ENCODE measurements at regions not wholly inside any gene's neighbourhood (a gene's known extent, or its start where the extent isn't known, plus 50 kb on each side); places are given as distances from the start of the nearest gene placed in this dataset.

- TF ChIP-seq CTCF (IDR thresholded peaks at IDR 0.05; ENCODE audit: extremely low read depth in 1 of 2, insufficient read depth in 1 of 2, low read depth in 1 of 2, low read length in 2 of 2) = no peak
- no peak for TF ChIP-seq POLR2A (IDR thresholded peaks at IDR 0.05; ENCODE audit: low read depth, low read length)
- TF ChIP-seq FOS (IDR thresholded peaks at IDR 0.05; ENCODE audit: borderline replicate concordance, insufficient read depth, low read length) = no peak
- TF ChIP-seq JUN (IDR thresholded peaks at IDR 0.05; ENCODE audit: borderline replicate concordance, insufficient read depth, insufficient read length, low read depth) = no peak
- no peak for TF ChIP-seq MYC (IDR thresholded peaks at IDR 0.05; ENCODE audit: low read depth, low read length)
- TF ChIP-seq EZH2 (IDR thresholded peaks at IDR 0.05; ENCODE audit: borderline replicate concordance, low read depth, low read length, severe bottlenecking) = no peak
- no peak for TF ChIP-seq POLR2AphosphoS5 (IDR thresholded peaks at IDR 0.05; ENCODE audit: insufficient read depth, low read depth, low read length)
- TF ChIP-seq MAX (IDR thresholded peaks at IDR 0.05; ENCODE audit: insufficient read depth, insufficient read length) = no peak
- no peak for TF ChIP-seq GATA2 (IDR thresholded peaks at IDR 0.05; ENCODE audit: insufficient read depth, insufficient read length, low read depth, low read length)
Measured at GRCh38 chr17:52754838-52755237, 596.3 kb upstream of the CA10 start.
